ENCODE measurements at regions not wholly inside any gene's neighbourhood (a gene's known extent, or its start where the extent isn't known, plus 50 kb on each side); places are given as distances from the start of the nearest gene placed in this dataset.

- no peak for DNase-seq (ENCODE audit: low read depth)
These were observed 72.3 kb downstream of the LINC00237 start for GRCh38 chr20:21033817-21034216.

GRCh38 chr20:21031666-21032065 lies 74.5 kb downstream of the LINC00237 start:
- no peak for DNase-seq (ENCODE audit: low read depth)

GRCh38 chr20:21029341-21029740 lies 76.8 kb downstream of the LINC00237 start:
- no peak for DNase-seq (ENCODE audit: low read depth)

GRCh38 chr20:21028921-21029320 lies 77.2 kb downstream of the LINC00237 start:
- DNase-seq (ENCODE audit: low read depth) = no peak

- no peak for DNase-seq (ENCODE audit: low read depth)
These were observed 77.7 kb downstream of the LINC00237 start for GRCh38 chr20:21028436-21028835.

- peak; percentile 8 for DNase-seq (ENCODE audit: low read depth)
These were observed 78.6 kb downstream of the LINC00237 start for GRCh38 chr20:21027569-21027968.

GRCh38 chr20:21026951-21027350 lies 79.2 kb downstream of the LINC00237 start:
- DNase-seq (ENCODE audit: low read depth) = no peak

GRCh38 chr20:21024420-21024819 lies 81.7 kb downstream of the LINC00237 start:
- DNase-seq (ENCODE audit: low read depth) = no peak

- DNase-seq (ENCODE audit: low read depth) = no peak
These were observed 83.2 kb downstream of the LINC00237 start for GRCh38 chr20:21022925-21023324.

GRCh38 chr20:21021472-21021790 lies 84.7 kb downstream of the LINC00237 start:
- DNase-seq (ENCODE audit: low read depth) = no peak

GRCh38 chr20:21020659-21021471 lies 85.3 kb downstream of the LINC00237 start:
- DNase-seq (ENCODE audit: low read depth) = no peak

GRCh38 chr20:21019814-21020658 lies 86.1 kb downstream of the LINC00237 start:
- DNase-seq (ENCODE audit: low read depth) = no peak

GRCh38 chr20:21019468-21019813 lies 86.7 kb downstream of the LINC00237 start:
- DNase-seq (ENCODE audit: low read depth) = no peak

GRCh38 chr20:21018576-21018975 lies 87.6 kb downstream of the LINC00237 start:
- no peak for DNase-seq (ENCODE audit: low read depth)

GRCh38 chr20:21017528-21018085 lies 88.6 kb downstream of the LINC00237 start:
- no peak for DNase-seq (ENCODE audit: low read depth)

- DNase-seq (ENCODE audit: low read depth) = no peak
These were observed 89.4 kb downstream of the LINC00237 start for GRCh38 chr20:21016751-21017150.

GRCh38 chr20:21014528-21014927 lies 91.6 kb downstream of the LINC00237 start:
- no peak for DNase-seq (ENCODE audit: low read depth)

- DNase-seq (ENCODE audit: low read depth) = no peak
These were observed 97.2 kb downstream of the LINC00237 start for GRCh38 chr20:21008951-21009350.

- DNase-seq (ENCODE audit: low read depth) = no peak
These were observed 99.5 kb downstream of the LINC00237 start for GRCh38 chr20:21006611-21007010.

GRCh38 chr20:21004386-21005076 lies 101.6 kb downstream of the LINC00237 start:
- no peak for DNase-seq (ENCODE audit: low read depth)

GRCh38 chr20:21003902-21004301 lies 102.3 kb downstream of the LINC00237 start:
- no peak for DNase-seq (ENCODE audit: low read depth)

- DNase-seq (ENCODE audit: low read depth) = no peak
These were observed 103.7 kb downstream of the LINC00237 start for GRCh38 chr20:21002486-21002885.

Measured in HS-27A (cell line).